Lung (tissue), 11 donors: ENCODE measurements at regions not wholly inside any gene's neighbourhood (a gene's known extent, or its start where the extent isn't known, plus 50 kb on each side); places are given as distances from the start of the nearest gene placed in this dataset.

Source experiments
- ATAC-seq: fragments of 200-7000 bp; cut with Tn5 transposase; one replicate; pipeline ENCODE4 v1.9.1; 2020; ENCODE audit warnings: moderate number of reproducible peaks; ENCODE audit not compliant: insufficient read depth, low FRiP score
- DNase-seq, 3 donors: peaks; one replicate each; pipeline ENCODE4 v3.0.0-alpha.2; 2013 to 2017
- H3K27ac ChIP-seq, 2 donors: one replicate each; pipeline ENCODE4 v1.5.1; 2013; ENCODE audit warnings: mild to moderate bottlenecking in 2 of 2, moderate library complexity in 2 of 2, control low read depth in 1 of 2, inconsistent platforms in 1 of 2, low read depth in 1 of 2, low read length in 1 of 2
- H3K27me3 ChIP-seq, 3 donors: one replicate each; pipeline ENCODE4 v1.5.1; 2013; ENCODE audit warnings: low read length in 2 of 3; ENCODE audit not compliant: control insufficient read depth in 3 of 3, insufficient read depth in 3 of 3
- H3K36me3 ChIP-seq, 4 donors: one replicate each; pipeline ENCODE4 v1.5.1; 2013; ENCODE audit warnings: low read length in 4 of 4, mild to moderate bottlenecking in 1 of 4, moderate library complexity in 1 of 4; ENCODE audit not compliant: control insufficient read depth in 4 of 4, insufficient read depth in 4 of 4
- H3K4me1 ChIP-seq, 5 donors: one replicate each; pipeline ENCODE4 v1.5.1; 2013; ENCODE audit warnings: low read length in 5 of 5, mild to moderate bottlenecking in 2 of 5, moderate library complexity in 1 of 5; ENCODE audit not compliant: control insufficient read depth in 5 of 5, insufficient read depth in 5 of 5
- H3K4me3 ChIP-seq: one replicate; pipeline ENCODE4 v1.5.1; 2013; ENCODE audit warnings: mild to moderate bottlenecking, control low read depth, moderate library complexity
- H3K9ac ChIP-seq, 2 donors: one replicate each; pipeline ENCODE4 v1.5.1; 2013; ENCODE audit warnings: low read length in 2 of 2, control low read depth in 1 of 2; ENCODE audit not compliant: insufficient read depth in 1 of 2
- H3K9me3 ChIP-seq, 4 donors: one replicate each; pipeline ENCODE4 v1.5.1; 2013; ENCODE audit warnings: low read length in 3 of 4, mild to moderate bottlenecking in 1 of 4, moderate library complexity in 1 of 4; ENCODE audit not compliant: control insufficient read depth in 4 of 4, insufficient read depth in 3 of 4
- CTCF ChIP-seq: IDR thresholded peaks from 2 replicates; pipeline ENCODE4 v1.5.1; 2012; ENCODE audit warnings: mild to moderate bottlenecking; ENCODE audit errors: control extremely low read depth, extremely low read depth
- WGBS, 2 donors: extraction: QIAGEN DNeasy Blood & Tissue Kit; methylation state at CpG; one replicate each; pipeline ENCODE4 v1.1.7; 2013; 5-methylcytosine and 5-hydroxymethylcytosine counted together
- donor health status: control.
- donor health status: control.
- donor health status: Bipolar disorder and iron deficiency.
- donor health status: healthy.
- donor health status: DM: yes; HTN: yes; CAD: no.

GRCh38 chr20:54981175-54981574 is 505.8 kb downstream of the DOK5 start:
- no peak for ATAC-seq
- TF ChIP-seq CTCF, result no peak
- Histone ChIP-seq H3K9me3 (no peaks in the 10 kb centered on the region), H3K4me3 (no peak overlapping the region), H3K4me1 (no peaks in the 10 kb centered on the region), H3K9ac (no peak overlapping the region), H3K27me3 (no peaks in the 10 kb centered on the region), H3K27ac (no peak overlapping the region), H3K36me3 (no peaks in the 10 kb centered on the region)
- WGBS, 2 donors, result 66 to 75% methylated on average over 5 of the region's 5 CpGs
- no peak for DNase-seq

GRCh38 chr20:54980103-54980960 is 504.9 kb downstream of the DOK5 start:
- Histone ChIP-seq H3K27me3 (no peaks in the 10 kb centered on the region), H3K4me3 (no peak overlapping the region), H3K4me1 (no peaks in the 10 kb centered on the region), H3K36me3 (no peaks in the 10 kb centered on the region), H3K9ac (no peak overlapping the region), H3K27ac (no peak overlapping the region), H3K9me3 (no peaks in the 10 kb centered on the region)
- 41 to 44% methylated on average over 2 of the region's 2 CpGs for WGBS, 2 donors
- no peak for TF ChIP-seq CTCF
- DNase-seq (peak in 2 of 3 donors; percentile 25 to 35), ATAC-seq (no peak)

- Histone ChIP-seq H3K4me3 (no peak overlapping the region), H3K36me3 (no peaks in the 10 kb centered on the region), H3K27ac (no peak overlapping the region), H3K4me1 (no peaks in the 10 kb centered on the region), H3K9ac (no peak overlapping the region), H3K27me3 (no peaks in the 10 kb centered on the region), H3K9me3 (no peaks in the 10 kb centered on the region)
- ATAC-seq (no peak), DNase-seq (no peak)
- 67 to 87% methylated on average over 2 of the region's 2 CpGs for WGBS, 2 donors
- no peak for TF ChIP-seq CTCF
Observed at GRCh38 chr20:54950304-54950703, 474.9 kb downstream of the DOK5 start.
